GM06990 (cell line): ENCODE measurements at regions not wholly inside any gene's neighbourhood (a gene's known extent, or its start where the extent isn't known, plus 50 kb on each side); places are given as distances from the start of the nearest gene placed in this dataset.

Experiments
- DNase-seq: peaks from one replicate; pipeline ENCODE4 v3.0.0-alpha.2; 2011; ENCODE audit not compliant: insufficient read length; ENCODE audit errors: extremely low read depth
- H3K27me3 ChIP-seq: replicated peaks from 2 replicates; pipeline ENCODE4 v1.6.0; 2011; ENCODE audit warnings: low read length; ENCODE audit not compliant: control insufficient read depth, insufficient read depth
- H3K36me3 ChIP-seq: 2 replicates; pipeline ENCODE4 v1.5.1; 2011; ENCODE audit warnings: low read length; ENCODE audit not compliant: control insufficient read depth, insufficient read depth
- H3K4me3 ChIP-seq: replicated peaks from 2 replicates; pipeline ENCODE4 v1.5.1; 2011; ENCODE audit warnings: low read depth, mild to moderate bottlenecking, control low read depth, low read length
- TF ChIP-seq, protein P1 (sequence below): IDR thresholded peaks from 2 replicates; pipeline ENCODE4 v1.5.1; 2011; ENCODE audit warnings: low read length, control low read depth, mild to moderate bottlenecking, inconsistent platforms; ENCODE audit not compliant: insufficient read depth, poor library complexity, severe bottlenecking

DNA sequence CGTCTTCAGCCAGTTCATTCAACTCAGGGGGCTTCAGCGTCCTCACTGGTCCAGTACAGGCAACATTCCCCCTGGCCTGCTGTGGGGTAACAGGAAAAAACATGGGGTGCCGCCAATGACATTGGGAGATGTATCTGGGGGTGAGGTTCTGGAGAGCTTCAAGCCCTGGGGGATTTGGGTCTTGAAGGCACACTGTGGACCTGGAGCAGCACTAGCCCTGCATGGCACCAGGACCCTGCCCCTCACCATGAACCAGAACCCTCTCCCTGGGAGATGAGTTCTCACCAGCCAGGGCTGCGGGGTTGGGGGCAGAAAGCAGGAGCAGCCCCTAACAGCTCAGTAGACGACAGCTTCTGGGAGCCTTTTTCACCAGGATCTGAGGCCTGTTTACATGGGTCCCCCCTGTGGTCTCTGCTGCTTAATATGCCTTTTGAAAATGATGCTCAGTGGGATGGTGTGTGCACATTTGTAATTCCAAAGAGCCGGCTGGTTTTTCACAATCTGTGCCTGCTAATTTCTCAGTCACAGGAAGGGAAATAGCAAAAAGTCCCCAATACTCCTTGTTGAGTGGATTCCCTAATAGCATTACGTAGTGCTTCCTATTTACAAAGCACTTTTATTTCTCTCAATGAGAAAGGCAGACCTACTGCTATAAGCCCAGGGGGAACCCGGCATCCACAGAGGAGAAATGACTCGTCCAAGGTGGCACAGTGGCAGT, 509.5 kb downstream of the RPS24 start:
- no peak overlapping the region for H3K4me3 ChIP-seq
- H3K27me3 ChIP-seq: peaks cover 3% of the 10 kb centered on the region
- TF ChIP-seq, protein P1, sequence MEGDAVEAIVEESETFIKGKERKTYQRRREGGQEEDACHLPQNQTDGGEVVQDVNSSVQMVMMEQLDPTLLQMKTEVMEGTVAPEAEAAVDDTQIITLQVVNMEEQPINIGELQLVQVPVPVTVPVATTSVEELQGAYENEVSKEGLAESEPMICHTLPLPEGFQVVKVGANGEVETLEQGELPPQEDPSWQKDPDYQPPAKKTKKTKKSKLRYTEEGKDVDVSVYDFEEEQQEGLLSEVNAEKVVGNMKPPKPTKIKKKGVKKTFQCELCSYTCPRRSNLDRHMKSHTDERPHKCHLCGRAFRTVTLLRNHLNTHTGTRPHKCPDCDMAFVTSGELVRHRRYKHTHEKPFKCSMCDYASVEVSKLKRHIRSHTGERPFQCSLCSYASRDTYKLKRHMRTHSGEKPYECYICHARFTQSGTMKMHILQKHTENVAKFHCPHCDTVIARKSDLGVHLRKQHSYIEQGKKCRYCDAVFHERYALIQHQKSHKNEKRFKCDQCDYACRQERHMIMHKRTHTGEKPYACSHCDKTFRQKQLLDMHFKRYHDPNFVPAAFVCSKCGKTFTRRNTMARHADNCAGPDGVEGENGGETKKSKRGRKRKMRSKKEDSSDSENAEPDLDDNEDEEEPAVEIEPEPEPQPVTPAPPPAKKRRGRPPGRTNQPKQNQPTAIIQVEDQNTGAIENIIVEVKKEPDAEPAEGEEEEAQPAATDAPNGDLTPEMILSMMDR: no peak
- no peaks in the 10 kb centered on the region for H3K36me3 ChIP-seq
- no peak for DNase-seq

DNA sequence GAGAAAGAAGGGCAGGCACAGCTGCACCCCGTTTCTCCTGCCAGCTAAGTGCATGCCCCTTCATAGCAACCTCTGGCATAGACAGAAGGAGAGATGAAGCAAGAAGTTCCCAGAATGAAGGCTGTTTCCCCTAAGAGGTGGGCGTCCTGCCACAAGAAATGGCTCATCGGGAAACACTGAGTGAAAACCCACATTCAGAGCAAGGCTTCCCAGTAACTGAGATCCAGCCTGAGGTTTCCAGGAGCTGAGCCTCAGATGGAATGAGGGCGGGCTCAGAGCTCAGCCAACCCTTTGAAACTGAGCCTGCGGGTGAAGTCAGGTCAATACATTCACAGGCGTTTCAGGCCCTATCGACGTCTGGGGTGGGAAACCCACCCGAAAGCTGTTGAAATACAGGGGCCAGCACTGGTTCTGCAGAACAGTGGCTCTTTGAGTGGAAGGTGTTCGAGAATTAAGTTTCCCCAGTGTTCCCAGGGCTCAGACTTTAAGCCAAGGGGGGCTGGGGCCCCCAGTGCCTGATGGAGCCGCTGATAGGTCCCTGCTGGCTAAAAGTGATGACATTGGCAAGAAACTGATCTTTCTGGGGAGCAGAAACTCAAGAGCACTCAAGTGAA, 510.2 kb downstream of the RPS24 start:
- Histone ChIP-seq H3K4me3 (no peak overlapping the region), H3K36me3 (no peaks in the 10 kb centered on the region), H3K27me3 (peaks cover 3% of the 10 kb centered on the region)
- TF ChIP-seq, protein P1: no peak
- no peak for DNase-seq

DNA sequence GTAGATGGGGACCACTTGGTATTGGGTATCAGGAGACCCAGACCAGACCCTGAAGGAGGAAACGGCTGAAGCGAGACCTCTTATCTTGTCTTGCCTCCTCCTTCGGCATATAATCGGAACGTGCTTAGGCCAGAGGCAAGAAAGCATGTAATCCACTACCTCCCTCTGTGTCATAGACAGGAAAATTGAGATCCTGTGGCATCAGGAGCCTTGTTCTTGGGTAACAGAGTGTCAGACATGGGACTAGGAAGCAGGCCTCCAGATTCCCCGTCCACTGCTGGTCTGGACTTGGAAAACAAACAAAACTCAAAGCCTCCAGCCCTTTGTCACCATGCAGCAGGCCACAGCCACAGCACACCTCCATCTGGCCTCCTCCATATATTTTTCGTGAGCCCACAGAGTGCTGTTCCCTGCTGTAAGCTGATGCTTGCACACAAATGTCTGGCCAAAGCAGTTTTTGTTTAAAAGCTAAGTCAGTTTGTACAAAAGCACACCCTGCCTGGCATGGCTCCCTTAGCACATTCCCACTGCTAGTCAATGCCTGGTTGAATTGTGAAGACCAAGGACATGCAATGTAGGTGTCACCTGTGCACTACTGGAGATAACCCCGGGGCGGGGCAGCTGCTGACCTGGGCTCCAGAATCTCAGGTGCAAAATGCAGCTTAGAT, 510.9 kb downstream of the RPS24 start:
- H3K27me3 ChIP-seq: peaks cover 3% of the 10 kb centered on the region
- no peak for DNase-seq
- TF ChIP-seq, protein P1: no peak
- no peaks in the 10 kb centered on the region for H3K36me3 ChIP-seq
- H3K4me3 ChIP-seq: no peak overlapping the region

DNA sequence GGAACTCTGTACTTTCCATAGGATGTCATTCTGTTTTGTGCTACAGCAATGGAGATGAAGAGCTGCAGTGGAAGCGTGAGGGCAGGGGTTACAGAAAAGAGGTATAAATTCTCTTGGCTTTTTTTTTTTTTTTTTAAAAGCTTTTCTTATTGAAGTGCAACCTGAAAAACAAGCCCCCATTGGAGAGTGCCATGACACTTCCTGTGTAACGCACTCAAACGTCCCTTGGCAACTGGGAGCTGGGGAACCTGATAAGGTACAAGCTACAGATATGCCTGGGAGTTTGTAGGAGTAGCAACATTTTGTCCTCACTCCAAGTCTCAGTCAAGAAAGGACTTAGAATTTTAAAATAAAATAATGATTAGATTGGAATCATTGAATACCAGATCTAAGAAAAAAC, 512.1 kb downstream of the RPS24 start:
- Histone ChIP-seq H3K36me3 (no peaks in the 10 kb centered on the region), H3K4me3 (no peak overlapping the region), H3K27me3 (peaks cover 3% of the 10 kb centered on the region)
- DNase-seq: no peak
- TF ChIP-seq, protein P1: no peak

DNA sequence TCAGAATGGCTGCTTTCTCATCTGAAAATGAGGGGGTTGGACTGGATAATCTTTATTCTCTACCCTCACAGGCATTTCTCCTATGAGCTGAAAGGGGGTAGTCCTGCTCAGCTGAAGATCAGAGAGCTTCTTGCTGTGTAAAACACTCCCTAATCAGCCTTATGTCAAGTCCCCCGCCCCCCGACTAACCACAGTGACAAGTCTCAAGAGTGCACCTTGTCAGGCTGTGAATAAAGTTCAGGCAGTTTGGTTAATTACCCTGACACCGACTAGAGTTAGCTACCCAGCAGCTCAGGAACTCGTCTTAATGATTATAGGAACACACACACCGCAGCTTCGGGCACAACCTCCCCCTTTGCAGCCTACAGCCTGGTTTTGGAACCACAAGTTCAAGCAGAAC, 513.7 kb downstream of the RPS24 start:
- no peak for DNase-seq
- TF ChIP-seq, protein P1: no peak
- Histone ChIP-seq H3K36me3 (no peaks in the 10 kb centered on the region), H3K27me3 (peaks cover 3% of the 10 kb centered on the region), H3K4me3 (no peak overlapping the region)
